Activated CD4-positive, alpha-beta T cell treated with anti-CD3 and anti-CD28 coated beads for 36 hours (primary cell): ENCODE measurements at regions not wholly inside any gene's neighbourhood (a gene's known extent, or its start where the extent isn't known, plus 50 kb on each side); places are given as distances from the start of the nearest gene placed in this dataset.
"Not testable (repeated sequence)": the region's sequence is repeated elsewhere in the genome, so short reads cannot be mapped to it uniquely, and the experiment has no call there.

Source experiments
- ATAC-seq: fragments of 200-7000 bp; cut with Tn5 transposase; one replicate; pipeline ENCODE4 v1.10.0; 2021; ENCODE audit warnings: mild to moderate bottlenecking, moderate library complexity
- CTCF ChIA-PET: fragments of 350-600 bp; sonication (Branson Sonifier 250); formaldehyde crosslinking; loops from one replicate; lab custom pipeline; 2021; ENCODE audit warnings: antibody characterized with exemption; lab: Charles Lee
- POLR2A ChIA-PET: fragments of 350-600 bp; sonication (Branson Sonifier 250); formaldehyde crosslinking; loops from one replicate; lab custom pipeline; 2021; ENCODE audit warnings: antibody characterized with exemption, inconsistent platforms; lab: Charles Lee
- DNase-seq: peaks from one replicate; pipeline ENCODE4 v3.0.0-alpha.2; 2020
- H3K27ac Mint-ChIP-seq: one replicate; pipeline ENCODE4 v1.8.0; 2021; ENCODE audit warnings: mixed read lengths
- H3K27me3 Mint-ChIP-seq: one replicate; pipeline ENCODE4 v1.8.0; 2021; ENCODE audit warnings: mixed read lengths
- H3K36me3 Mint-ChIP-seq: one replicate; pipeline ENCODE4 v1.8.0; 2021; ENCODE audit warnings: low read depth, mixed read lengths
- H3K4me1 Mint-ChIP-seq: one replicate; pipeline ENCODE4 v1.8.0; 2021; ENCODE audit warnings: mixed read lengths
- H3K4me3 Mint-ChIP-seq: one replicate; pipeline ENCODE4 v1.8.0; 2021; ENCODE audit warnings: mild to moderate bottlenecking, moderate library complexity, mixed read lengths
- H3K9me3 Mint-ChIP-seq: one replicate; pipeline ENCODE4 v1.8.0; 2021; ENCODE audit warnings: low read depth, mixed read lengths
- intact Hi-C, 2 experiments: fragments of 100-400 bp; cut with DNase I in 1 of 2; cut with micrococcal nuclease in 1 of 2; formaldehyde crosslinking; loops; one replicate each; pipeline versions ENCODE4 v1.14.2 to v1.15.1; 2022 to 2024; cut with DNase I, micrococcal nuclease

- ATAC-seq (no peak), DNase-seq (no peak)
- Mint-ChIP-seq H3K27me3 (no peaks in the 10 kb centered on the region), H3K9me3 (peaks cover 7% of the 10 kb centered on the region), H3K36me3 (no peaks in the 10 kb centered on the region), H3K4me1 (no peaks in the 10 kb centered on the region), H3K4me3 (no peak overlapping the region), H3K27ac (no peak overlapping the region)
- intact Hi-C loops, result no loop called here
- ChIA-PET CTCF (no interaction called here), POLR2A (no interaction called here)
Measured at GRCh38 chrX:7372825-7373525, 225.0 kb upstream of the PUDP start.

GRCh38 chrX:7362111-7362510, 214.2 kb upstream of the PUDP start:
- no peaks in the 10 kb centered on the region for H3K36me3 Mint-ChIP-seq
- CTCF ChIA-PET, result interaction anchor here (0.6 kb wide), 1 partner anchor 42 kb away, joined by 4 read pairs; no protein-coding TSS in a partner anchor
- no peak for ATAC-seq
- POLR2A ChIA-PET, result no interaction called here
- DNase-seq, result no peak
- no peaks in the 10 kb centered on the region for H3K4me1 Mint-ChIP-seq
- H3K4me3 Mint-ChIP-seq, result no peak overlapping the region
- H3K9me3 Mint-ChIP-seq, result no peaks in the 10 kb centered on the region
- no peaks in the 10 kb centered on the region for H3K27me3 Mint-ChIP-seq
- intact Hi-C loops, result no loop called here
- H3K27ac Mint-ChIP-seq, result no peak overlapping the region

GRCh38 chrX:7351926-7352325, 204.0 kb upstream of the PUDP start:
- no peaks in the 10 kb centered on the region for H3K4me1 Mint-ChIP-seq
- intact Hi-C loops, result no loop called here
- CTCF ChIA-PET, result no interaction called here
- no peak for ATAC-seq
- no peaks in the 10 kb centered on the region for H3K9me3 Mint-ChIP-seq
- H3K27me3 Mint-ChIP-seq, result no peaks in the 10 kb centered on the region
- H3K36me3 Mint-ChIP-seq, result no peaks in the 10 kb centered on the region
- H3K27ac Mint-ChIP-seq, result no peak overlapping the region
- H3K4me3 Mint-ChIP-seq, result no peak overlapping the region
- DNase-seq, result no peak
- POLR2A ChIA-PET, result no interaction called here

- ChIA-PET CTCF (no interaction called here), POLR2A (no interaction called here)
- Mint-ChIP-seq H3K27me3 (no peaks in the 10 kb centered on the region), H3K4me3 (no peak overlapping the region), H3K27ac (no peak overlapping the region), H3K36me3 (no peaks in the 10 kb centered on the region), H3K4me1 (no peaks in the 10 kb centered on the region), H3K9me3 (no peaks in the 10 kb centered on the region)
- ATAC-seq, result no peak
- intact Hi-C loops, result no loop called here
- no peak for DNase-seq
Measured at GRCh38 chrX:7347465-7347864, 199.5 kb upstream of the PUDP start.

- H3K4me3 Mint-ChIP-seq, result no peak overlapping the region
- H3K36me3 Mint-ChIP-seq, result no peaks in the 10 kb centered on the region
- DNase-seq, result no peak
- no peak for ATAC-seq
- H3K27me3 Mint-ChIP-seq, result no peaks in the 10 kb centered on the region
- H3K9me3 Mint-ChIP-seq, result no peaks in the 10 kb centered on the region
- CTCF ChIA-PET, result no interaction called here
- POLR2A ChIA-PET, result no interaction called here
- H3K4me1 Mint-ChIP-seq, result no peaks in the 10 kb centered on the region
- no peak overlapping the region for H3K27ac Mint-ChIP-seq
- intact Hi-C loops, result no loop called here
Measured at GRCh38 chrX:7346021-7346420, 198.1 kb upstream of the PUDP start.

GRCh38 chrX:7343181-7343580, 195.2 kb upstream of the PUDP start:
- DNase-seq, result no peak
- no peaks in the 10 kb centered on the region for H3K9me3 Mint-ChIP-seq
- ATAC-seq, result no peak
- ChIA-PET POLR2A (no interaction called here), CTCF (no interaction called here)
- H3K36me3 Mint-ChIP-seq, result no peaks in the 10 kb centered on the region
- intact Hi-C loops, result no loop called here
- no peak overlapping the region for H3K4me3 Mint-ChIP-seq
- H3K27me3 Mint-ChIP-seq, result no peaks in the 10 kb centered on the region
- no peaks in the 10 kb centered on the region for H3K4me1 Mint-ChIP-seq
- H3K27ac Mint-ChIP-seq, result no peak overlapping the region

GRCh38 chrX:7335816-7336362, 187.9 kb upstream of the PUDP start:
- POLR2A ChIA-PET, H3K27me3 Mint-ChIP-seq, H3K36me3 Mint-ChIP-seq, H3K9me3 Mint-ChIP-seq, ATAC-seq, H3K4me1 Mint-ChIP-seq, CTCF ChIA-PET, H3K4me3 Mint-ChIP-seq, H3K27ac Mint-ChIP-seq, intact Hi-C loops, DNase-seq: not testable (repeated sequence)

- H3K9me3 Mint-ChIP-seq, result no peaks in the 10 kb centered on the region
- H3K4me3 Mint-ChIP-seq, result no peak overlapping the region
- H3K36me3 Mint-ChIP-seq, result peaks cover 3% of the 10 kb centered on the region
- intact Hi-C loops, result no loop called here
- no peak for ATAC-seq
- CTCF ChIA-PET, result no interaction called here
- H3K4me1 Mint-ChIP-seq, result no peaks in the 10 kb centered on the region
- DNase-seq, result no peak
- no peak overlapping the region for H3K27ac Mint-ChIP-seq
- POLR2A ChIA-PET, result no interaction called here
- no peaks in the 10 kb centered on the region for H3K27me3 Mint-ChIP-seq
Measured at GRCh38 chrX:7334253-7334935, 186.4 kb upstream of the PUDP start.

GRCh38 chrX:7330971-7331746, 183.2 kb upstream of the PUDP start:
- H3K4me3 Mint-ChIP-seq, result no peak overlapping the region

GRCh38 chrX:7330556-7330955, 182.6 kb upstream of the PUDP start:
- DNase-seq (no peak), ATAC-seq (no peak)
- H3K4me1 Mint-ChIP-seq, result no peaks in the 10 kb centered on the region
- no peak overlapping the region for H3K4me3 Mint-ChIP-seq
- peaks cover 3% of the 10 kb centered on the region for H3K36me3 Mint-ChIP-seq
- H3K9me3 Mint-ChIP-seq, result no peaks in the 10 kb centered on the region
- no peaks in the 10 kb centered on the region for H3K27me3 Mint-ChIP-seq
- ChIA-PET CTCF (no interaction called here), POLR2A (no interaction called here)
- H3K27ac Mint-ChIP-seq, result no peak overlapping the region
- intact Hi-C loops, result no loop called here

More at GRCh38 chrX:7330971-7331746, 183.2 kb upstream of the PUDP start:
- POLR2A ChIA-PET, result no interaction called here
- Mint-ChIP-seq H3K27me3 (no peaks in the 10 kb centered on the region), H3K27ac (no peak overlapping the region), H3K9me3 (no peaks in the 10 kb centered on the region), H3K36me3 (peaks cover 3% of the 10 kb centered on the region), H3K4me1 (no peaks in the 10 kb centered on the region)
- intact Hi-C loops, result no loop called here
- ATAC-seq (no peak), DNase-seq (no peak)
- CTCF ChIA-PET, result no interaction called here

- H3K27me3 Mint-ChIP-seq, result no peaks in the 10 kb centered on the region
- intact Hi-C loops, result no loop called here
- H3K4me1 Mint-ChIP-seq, result no peaks in the 10 kb centered on the region
- H3K36me3 Mint-ChIP-seq, result no peaks in the 10 kb centered on the region
- POLR2A ChIA-PET, result no interaction called here
- DNase-seq, result no peak
- no peaks in the 10 kb centered on the region for H3K9me3 Mint-ChIP-seq
- no peak overlapping the region for H3K27ac Mint-ChIP-seq
- CTCF ChIA-PET, result interaction anchor here (0.7 to 1.5 kb wide), 2 partner anchors 9 to 18 kb away, joined by 3 read pairs; no protein-coding TSS in a partner anchor
- no peak overlapping the region for H3K4me3 Mint-ChIP-seq
- no peak for ATAC-seq
Measured at GRCh38 chrX:7318661-7319060, 170.7 kb upstream of the PUDP start.
